PFSK-1 (cell line): ENCODE measurements at regions not wholly inside any gene's neighbourhood (a gene's known extent, or its start where the extent isn't known, plus 50 kb on each side); places are given as distances from the start of the nearest gene placed in this dataset.

Experiments used
- POLR2AphosphoS5 ChIP-seq: IDR thresholded peaks from 2 replicates; pipeline ENCODE4 v1.6.1; 2012; ENCODE audit warnings: low read depth, mild to moderate bottlenecking, control low read depth, low read length, moderate library complexity
- SIN3A ChIP-seq: IDR thresholded peaks from 2 replicates; pipeline ENCODE4 v1.6.1; 2012; ENCODE audit warnings: mild to moderate bottlenecking, low read length, moderate library complexity, borderline replicate concordance; ENCODE audit not compliant: insufficient read depth
- TAF1 ChIP-seq: IDR thresholded peaks from 2 replicates; pipeline ENCODE4 v1.6.1; 2012; ENCODE audit warnings: low read length, control low read depth, borderline replicate concordance; ENCODE audit not compliant: insufficient read depth

DNA sequence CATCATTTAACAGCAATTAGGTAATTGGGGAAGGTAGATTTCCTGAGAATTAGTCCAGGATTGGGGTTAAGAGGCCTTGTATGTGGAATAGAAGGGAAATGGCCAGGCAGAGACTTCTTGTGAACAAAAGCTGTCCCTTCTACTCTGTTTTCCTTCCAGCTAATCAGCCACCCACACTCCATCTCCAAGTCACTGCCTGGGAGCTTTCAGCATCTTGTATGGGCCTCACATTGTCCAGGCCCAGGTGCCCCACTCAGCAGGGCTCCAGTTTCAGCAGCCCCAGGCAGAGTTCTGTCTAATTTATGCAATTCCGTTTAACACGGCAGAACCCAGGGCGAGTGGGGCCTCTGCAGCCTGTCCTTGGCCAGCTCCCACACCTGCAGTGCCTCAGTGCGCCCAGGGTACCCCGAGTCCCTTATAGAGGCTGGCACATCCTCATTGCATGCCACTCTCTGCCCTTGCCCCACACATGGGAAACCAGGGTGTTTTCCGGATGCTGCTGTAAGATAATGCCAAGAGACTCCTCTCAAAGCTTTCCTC is 113.0 kb downstream of the EDN3 start:
- no peak for TF ChIP-seq POLR2AphosphoS5
- no peak for TF ChIP-seq SIN3A
- no peak for TF ChIP-seq TAF1
